ENCODE measurements at regions not wholly inside any gene's neighbourhood (a gene's known extent, or its start where the extent isn't known, plus 50 kb on each side); places are given as distances from the start of the nearest gene placed in this dataset.
"Not testable (repeated sequence)": the region's sequence is repeated elsewhere in the genome, so short reads cannot be mapped to it uniquely, and the experiment has no call there.

- intact Hi-C loops (cut with micrococcal nuclease); H3K36me3 Mint-ChIP-seq (ENCODE audit: low read depth); H3K4me3 Mint-ChIP-seq; H3K27ac Mint-ChIP-seq; DNase-seq (ENCODE audit: low spot score); H3K4me1 Mint-ChIP-seq (ENCODE audit: low read depth); H3K27me3 Mint-ChIP-seq (ENCODE audit: insufficient read depth); H3K9me3 Mint-ChIP-seq: not testable (repeated sequence)
Observed at GRCh38 chrX:140138492-140138891, 173.2 kb upstream of the CXorf66 start.

- H3K4me1 Mint-ChIP-seq (ENCODE audit: low read depth); H3K27ac Mint-ChIP-seq; intact Hi-C loops (cut with micrococcal nuclease); DNase-seq (ENCODE audit: low spot score); H3K9me3 Mint-ChIP-seq; H3K4me3 Mint-ChIP-seq; H3K27me3 Mint-ChIP-seq (ENCODE audit: insufficient read depth); H3K36me3 Mint-ChIP-seq (ENCODE audit: low read depth): not testable (repeated sequence)
Observed at GRCh38 chrX:140138065-140138464, 172.7 kb upstream of the CXorf66 start.

GRCh38 chrX:140132937-140133336 lies 167.6 kb upstream of the CXorf66 start:
- intact Hi-C loops (cut with micrococcal nuclease), result no loop called here
- no peak for DNase-seq (ENCODE audit: low spot score)
- H3K27ac Mint-ChIP-seq, result no peak overlapping the region
- no peaks in the 10 kb centered on the region for H3K36me3 Mint-ChIP-seq (ENCODE audit: low read depth)
- no peak overlapping the region for H3K4me3 Mint-ChIP-seq
- no peaks in the 10 kb centered on the region for H3K4me1 Mint-ChIP-seq (ENCODE audit: low read depth)
- H3K9me3 Mint-ChIP-seq, result no peaks in the 10 kb centered on the region
- no peaks in the 10 kb centered on the region for H3K27me3 Mint-ChIP-seq (ENCODE audit: insufficient read depth)

- H3K9me3 Mint-ChIP-seq, result no peaks in the 10 kb centered on the region
- intact Hi-C loops (cut with micrococcal nuclease), result no loop called here
- H3K4me1 Mint-ChIP-seq (ENCODE audit: low read depth), result no peaks in the 10 kb centered on the region
- no peaks in the 10 kb centered on the region for H3K36me3 Mint-ChIP-seq (ENCODE audit: low read depth)
- H3K27me3 Mint-ChIP-seq (ENCODE audit: insufficient read depth), result peaks cover 3% of the 10 kb centered on the region
- no peak for DNase-seq (ENCODE audit: low spot score)
- H3K4me3 Mint-ChIP-seq, result no peak overlapping the region
- no peak overlapping the region for H3K27ac Mint-ChIP-seq
Observed at GRCh38 chrX:140123446-140123845, 158.1 kb upstream of the CXorf66 start.

- H3K4me3 Mint-ChIP-seq; DNase-seq (ENCODE audit: low spot score); H3K27me3 Mint-ChIP-seq (ENCODE audit: insufficient read depth); H3K4me1 Mint-ChIP-seq (ENCODE audit: low read depth); intact Hi-C loops (cut with micrococcal nuclease); H3K27ac Mint-ChIP-seq; H3K36me3 Mint-ChIP-seq (ENCODE audit: low read depth); H3K9me3 Mint-ChIP-seq: not testable (repeated sequence)
Observed at GRCh38 chrX:140114059-140114458, 148.7 kb upstream of the CXorf66 start.

- Mint-ChIP-seq H3K27ac (no peak overlapping the region), H3K27me3 (ENCODE audit: insufficient read depth) (no peaks in the 10 kb centered on the region), H3K4me1 (ENCODE audit: low read depth) (no peaks in the 10 kb centered on the region), H3K9me3 (no peaks in the 10 kb centered on the region), H3K36me3 (ENCODE audit: low read depth) (no peaks in the 10 kb centered on the region), H3K4me3 (no peak overlapping the region)
- no peak for DNase-seq (ENCODE audit: low spot score)
- intact Hi-C loops (cut with micrococcal nuclease), result no loop called here
Observed at GRCh38 chrX:140110081-140110650, 144.8 kb upstream of the CXorf66 start.

- Mint-ChIP-seq H3K9me3 (no peaks in the 10 kb centered on the region), H3K4me3 (no peak overlapping the region), H3K36me3 (ENCODE audit: low read depth) (no peaks in the 10 kb centered on the region), H3K27ac (no peak overlapping the region), H3K27me3 (ENCODE audit: insufficient read depth) (no peaks in the 10 kb centered on the region), H3K4me1 (ENCODE audit: low read depth) (no peaks in the 10 kb centered on the region)
- intact Hi-C loops (cut with micrococcal nuclease), result no loop called here
- DNase-seq (ENCODE audit: low spot score), result no peak
Observed at GRCh38 chrX:140104760-140105159, 139.4 kb upstream of the CXorf66 start.

- no peaks in the 10 kb centered on the region for H3K36me3 Mint-ChIP-seq (ENCODE audit: low read depth)
- H3K9me3 Mint-ChIP-seq, result no peaks in the 10 kb centered on the region
- H3K27me3 Mint-ChIP-seq (ENCODE audit: insufficient read depth), result no peaks in the 10 kb centered on the region
- no peak for DNase-seq (ENCODE audit: low spot score)
- no peaks in the 10 kb centered on the region for H3K4me1 Mint-ChIP-seq (ENCODE audit: low read depth)
- intact Hi-C loops (cut with micrococcal nuclease), result no loop called here
- no peak overlapping the region for H3K27ac Mint-ChIP-seq
- no peak overlapping the region for H3K4me3 Mint-ChIP-seq
Observed at GRCh38 chrX:140099221-140099620, 133.9 kb upstream of the CXorf66 start.

GRCh38 chrX:140092121-140092520 lies 126.8 kb upstream of the CXorf66 start:
- peaks cover 17% of the 10 kb centered on the region for H3K27me3 Mint-ChIP-seq (ENCODE audit: insufficient read depth)
- H3K27ac Mint-ChIP-seq, result no peak overlapping the region
- no peaks in the 10 kb centered on the region for H3K9me3 Mint-ChIP-seq
- intact Hi-C loops (cut with micrococcal nuclease), result no loop called here
- H3K4me3 Mint-ChIP-seq, result no peak overlapping the region
- no peaks in the 10 kb centered on the region for H3K36me3 Mint-ChIP-seq (ENCODE audit: low read depth)
- H3K4me1 Mint-ChIP-seq (ENCODE audit: low read depth), result no peaks in the 10 kb centered on the region
- no peak for DNase-seq (ENCODE audit: low spot score)

GRCh38 chrX:140091125-140091886 lies 126.0 kb upstream of the CXorf66 start:
- no peak overlapping the region for H3K27ac Mint-ChIP-seq
- H3K36me3 Mint-ChIP-seq (ENCODE audit: low read depth), result no peaks in the 10 kb centered on the region
- no peaks in the 10 kb centered on the region for H3K4me1 Mint-ChIP-seq (ENCODE audit: low read depth)
- peaks cover 17% of the 10 kb centered on the region for H3K27me3 Mint-ChIP-seq (ENCODE audit: insufficient read depth)
- DNase-seq (ENCODE audit: low spot score), result peak; percentile 0
- H3K9me3 Mint-ChIP-seq, result no peaks in the 10 kb centered on the region
- intact Hi-C loops (cut with micrococcal nuclease), result no loop called here
- H3K4me3 Mint-ChIP-seq, result no peak overlapping the region

GRCh38 chrX:140090800-140091124 lies 125.4 kb upstream of the CXorf66 start:
- Mint-ChIP-seq H3K27ac (no peak overlapping the region), H3K4me3 (no peak overlapping the region), H3K36me3 (ENCODE audit: low read depth) (no peaks in the 10 kb centered on the region), H3K4me1 (ENCODE audit: low read depth) (no peaks in the 10 kb centered on the region), H3K9me3 (no peaks in the 10 kb centered on the region), H3K27me3 (ENCODE audit: insufficient read depth) (peaks cover 17% of the 10 kb centered on the region)
- intact Hi-C loops (cut with micrococcal nuclease), result no loop called here
- DNase-seq (ENCODE audit: low spot score), result no peak

- no peak overlapping the region for H3K4me3 Mint-ChIP-seq
- no peak for DNase-seq (ENCODE audit: low spot score)
- H3K36me3 Mint-ChIP-seq (ENCODE audit: low read depth), result no peaks in the 10 kb centered on the region
- H3K4me1 Mint-ChIP-seq (ENCODE audit: low read depth), result no peaks in the 10 kb centered on the region
- intact Hi-C loops (cut with micrococcal nuclease), result no loop called here
- H3K27me3 Mint-ChIP-seq (ENCODE audit: insufficient read depth), result peaks cover 17% of the 10 kb centered on the region
- no peak overlapping the region for H3K27ac Mint-ChIP-seq
- H3K9me3 Mint-ChIP-seq, result no peaks in the 10 kb centered on the region
Observed at GRCh38 chrX:140088438-140088837, 123.1 kb upstream of the CXorf66 start.

GRCh38 chrX:140087875-140088274 lies 122.6 kb upstream of the CXorf66 start:
- intact Hi-C loops (cut with micrococcal nuclease), result no loop called here
- no peaks in the 10 kb centered on the region for H3K4me1 Mint-ChIP-seq (ENCODE audit: low read depth)
- DNase-seq (ENCODE audit: low spot score), result no peak
- H3K27me3 Mint-ChIP-seq (ENCODE audit: insufficient read depth), result peaks cover 17% of the 10 kb centered on the region
- H3K9me3 Mint-ChIP-seq, result no peaks in the 10 kb centered on the region
- H3K36me3 Mint-ChIP-seq (ENCODE audit: low read depth), result no peaks in the 10 kb centered on the region
- no peak overlapping the region for H3K4me3 Mint-ChIP-seq
- H3K27ac Mint-ChIP-seq, result no peak overlapping the region

- no peaks in the 10 kb centered on the region for H3K4me1 Mint-ChIP-seq (ENCODE audit: low read depth)
- H3K36me3 Mint-ChIP-seq (ENCODE audit: low read depth), result no peaks in the 10 kb centered on the region
- H3K27me3 Mint-ChIP-seq (ENCODE audit: insufficient read depth), result peaks cover 17% of the 10 kb centered on the region
- H3K4me3 Mint-ChIP-seq, result no peak overlapping the region
- H3K9me3 Mint-ChIP-seq, result no peaks in the 10 kb centered on the region
- no peak overlapping the region for H3K27ac Mint-ChIP-seq
- intact Hi-C loops (cut with micrococcal nuclease), result no loop called here
- no peak for DNase-seq (ENCODE audit: low spot score)
Observed at GRCh38 chrX:140086691-140087090, 121.4 kb upstream of the CXorf66 start.
